HG02943 (cell line): ENCODE measurements at regions not wholly inside any gene's neighbourhood (a gene's known extent, or its start where the extent isn't known, plus 50 kb on each side); places are given as distances from the start of the nearest gene placed in this dataset.

Experiments used
- ATAC-seq: cut with Tn5 transposase; IDR thresholded peaks from one replicate; pipeline ENCODE4 v1.9.1; 2021; ENCODE audit warnings: mild to moderate bottlenecking, low read depth, moderate library complexity; ENCODE audit not compliant: unreplicated experiment

- ATAC-seq, result no peak
Measured at GRCh38 chr13:34578917-34579316, 363.2 kb upstream of the NBEA start.

- ATAC-seq, result no peak
Measured at GRCh38 chr13:34583181-34583580, 358.9 kb upstream of the NBEA start.

GRCh38 chr13:34587576-34587975 lies 354.5 kb upstream of the NBEA start:
- ATAC-seq, result no peak

GRCh38 chr13:34588362-34588761 lies 353.7 kb upstream of the NBEA start:
- ATAC-seq, result no peak

- ATAC-seq, result no peak
Measured at GRCh38 chr13:34589581-34589980, 352.5 kb upstream of the NBEA start.

- ATAC-seq, result no peak
Measured at GRCh38 chr13:34591129-34591528, 350.9 kb upstream of the NBEA start.

GRCh38 chr13:34591900-34592529 lies 350.1 kb upstream of the NBEA start:
- ATAC-seq, result no peak

- no peak for ATAC-seq
Measured at GRCh38 chr13:34593658-34594057, 348.4 kb upstream of the NBEA start.

GRCh38 chr13:34594507-34594906 lies 347.6 kb upstream of the NBEA start:
- ATAC-seq, result no peak

GRCh38 chr13:34608331-34608730 lies 333.7 kb upstream of the NBEA start:
- ATAC-seq, result no peak

GRCh38 chr13:34611671-34612070 lies 330.4 kb upstream of the NBEA start:
- ATAC-seq, result no peak

- ATAC-seq, result no peak
Measured at GRCh38 chr13:34617473-34618083, 324.5 kb upstream of the NBEA start.

- no peak for ATAC-seq
Measured at GRCh38 chr13:34618654-34619053, 323.4 kb upstream of the NBEA start.

GRCh38 chr13:34619326-34619725 lies 322.7 kb upstream of the NBEA start:
- ATAC-seq, result no peak

GRCh38 chr13:34620074-34620850 lies 321.8 kb upstream of the NBEA start:
- ATAC-seq, result no peak

GRCh38 chr13:34620862-34621261 lies 321.2 kb upstream of the NBEA start:
- ATAC-seq, result no peak

- ATAC-seq, result no peak
Measured at GRCh38 chr13:34623331-34623730, 318.7 kb upstream of the NBEA start.

GRCh38 chr13:34627509-34628208 lies 314.4 kb upstream of the NBEA start:
- ATAC-seq, result no peak

- no peak for ATAC-seq
Measured at GRCh38 chr13:34628209-34628682, 313.8 kb upstream of the NBEA start.

GRCh38 chr13:34634448-34634847 lies 307.6 kb upstream of the NBEA start:
- ATAC-seq, result no peak

- ATAC-seq, result no peak
Measured at GRCh38 chr13:34637138-34637537, 304.9 kb upstream of the NBEA start.
